Suprapubic skin (tissue), 3 donors: ENCODE measurements at regions not wholly inside any gene's neighbourhood (a gene's known extent, or its start where the extent isn't known, plus 50 kb on each side); places are given as distances from the start of the nearest gene placed in this dataset.

Experiments used
- EP300 ChIP-seq: sonication (generic); formaldehyde crosslinking; IDR thresholded peaks from one replicate; pipeline ENCODE4 v1.6.1; 2017; ENCODE audit warnings: antibody characterized with exemption
- POLR2A ChIP-seq, 2 donors: fragments of 450-650 bp; IDR thresholded peaks; one replicate each; pipeline ENCODE4 v1.6.1; 2017; ENCODE audit warnings: antibody characterized with exemption in 2 of 2, mild to moderate bottlenecking in 2 of 2, moderate library complexity in 2 of 2
- TF ChIP-seq, protein P1 (sequence below), 2 donors: fragments of 200-600 bp in 1 of 2; fragments of 450-650 bp in 1 of 2; sonication (generic) in 1 of 2; IDR thresholded peaks; one replicate each; pipeline ENCODE4 v1.5.1; 2016 to 2019; ENCODE audit warnings: antibody characterized with exemption in 2 of 2, mild to moderate bottlenecking in 1 of 2, moderate library complexity in 1 of 2

GRCh38 chr11:59266491-59266890, 53.8 kb upstream of the MPEG1 start:
- TF ChIP-seq POLR2A (IDR thresholded peaks at IDR 0.05) (no peak), EP300 (no peak)
- TF ChIP-seq, protein P1, sequence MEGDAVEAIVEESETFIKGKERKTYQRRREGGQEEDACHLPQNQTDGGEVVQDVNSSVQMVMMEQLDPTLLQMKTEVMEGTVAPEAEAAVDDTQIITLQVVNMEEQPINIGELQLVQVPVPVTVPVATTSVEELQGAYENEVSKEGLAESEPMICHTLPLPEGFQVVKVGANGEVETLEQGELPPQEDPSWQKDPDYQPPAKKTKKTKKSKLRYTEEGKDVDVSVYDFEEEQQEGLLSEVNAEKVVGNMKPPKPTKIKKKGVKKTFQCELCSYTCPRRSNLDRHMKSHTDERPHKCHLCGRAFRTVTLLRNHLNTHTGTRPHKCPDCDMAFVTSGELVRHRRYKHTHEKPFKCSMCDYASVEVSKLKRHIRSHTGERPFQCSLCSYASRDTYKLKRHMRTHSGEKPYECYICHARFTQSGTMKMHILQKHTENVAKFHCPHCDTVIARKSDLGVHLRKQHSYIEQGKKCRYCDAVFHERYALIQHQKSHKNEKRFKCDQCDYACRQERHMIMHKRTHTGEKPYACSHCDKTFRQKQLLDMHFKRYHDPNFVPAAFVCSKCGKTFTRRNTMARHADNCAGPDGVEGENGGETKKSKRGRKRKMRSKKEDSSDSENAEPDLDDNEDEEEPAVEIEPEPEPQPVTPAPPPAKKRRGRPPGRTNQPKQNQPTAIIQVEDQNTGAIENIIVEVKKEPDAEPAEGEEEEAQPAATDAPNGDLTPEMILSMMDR (IDR thresholded peaks at IDR 0.05) = no peak
